Fibroblast of skin of back (primary cell): ENCODE measurements at regions not wholly inside any gene's neighbourhood (a gene's known extent, or its start where the extent isn't known, plus 50 kb on each side); places are given as distances from the start of the nearest gene placed in this dataset.

Experiments
- DNase-seq: peaks from one replicate; pipeline ENCODE4 v3.0.0-alpha.2; 2013

- DNase-seq: no peak
Observed at GRCh38 chr3:69568458-69568857, 170.8 kb upstream of the MITF start.

- no peak for DNase-seq
Observed at GRCh38 chr3:69567710-69568052, 171.6 kb upstream of the MITF start.

- no peak for DNase-seq
Observed at GRCh38 chr3:69567023-69567709, 172.1 kb upstream of the MITF start.

GRCh38 chr3:69566275-69566674 lies 173.0 kb upstream of the MITF start:
- no peak for DNase-seq

GRCh38 chr3:69565316-69565715 lies 173.9 kb upstream of the MITF start:
- DNase-seq: no peak

GRCh38 chr3:69563981-69564380 lies 175.3 kb upstream of the MITF start:
- no peak for DNase-seq

DNA sequence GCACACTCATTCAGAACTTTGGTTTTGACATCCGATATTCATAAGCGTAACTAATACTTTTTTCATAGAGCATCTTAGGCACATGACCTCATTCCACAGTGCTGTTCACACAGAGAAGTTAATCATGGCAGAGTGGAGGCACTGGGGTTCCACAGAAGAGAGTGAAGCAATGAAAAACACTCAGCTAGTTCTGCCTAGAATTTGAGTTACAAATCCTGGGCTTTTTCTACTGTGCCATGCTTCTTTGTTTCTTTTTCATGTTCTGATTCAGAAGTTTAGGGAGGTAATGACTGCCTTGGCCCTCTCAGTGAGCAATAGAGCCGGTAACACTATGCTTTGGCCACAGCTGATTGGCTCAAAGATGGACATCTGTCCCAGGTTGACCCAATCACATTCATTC lies 176.1 kb upstream of the MITF start:
- no peak for DNase-seq

DNA sequence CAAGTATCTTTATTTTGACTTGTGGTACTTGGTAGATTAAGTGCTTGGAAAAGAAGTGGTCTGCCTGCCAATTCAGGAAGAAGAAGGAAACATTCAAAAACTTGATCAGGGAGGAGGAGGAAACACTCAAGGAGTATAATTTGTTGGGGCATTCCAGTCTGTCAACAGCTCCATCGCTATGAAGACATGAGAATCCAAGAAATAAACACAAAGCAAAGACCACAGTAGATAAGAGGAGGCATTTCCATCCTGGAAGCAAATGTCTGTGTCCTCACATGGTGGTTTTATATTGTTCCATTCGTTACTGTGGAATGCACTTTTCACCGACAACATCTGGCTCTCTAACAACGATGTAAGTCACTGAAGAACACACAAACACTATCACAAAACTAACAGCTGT lies 176.1 kb upstream of the FRMD4B start:
- no peak for DNase-seq

DNA sequence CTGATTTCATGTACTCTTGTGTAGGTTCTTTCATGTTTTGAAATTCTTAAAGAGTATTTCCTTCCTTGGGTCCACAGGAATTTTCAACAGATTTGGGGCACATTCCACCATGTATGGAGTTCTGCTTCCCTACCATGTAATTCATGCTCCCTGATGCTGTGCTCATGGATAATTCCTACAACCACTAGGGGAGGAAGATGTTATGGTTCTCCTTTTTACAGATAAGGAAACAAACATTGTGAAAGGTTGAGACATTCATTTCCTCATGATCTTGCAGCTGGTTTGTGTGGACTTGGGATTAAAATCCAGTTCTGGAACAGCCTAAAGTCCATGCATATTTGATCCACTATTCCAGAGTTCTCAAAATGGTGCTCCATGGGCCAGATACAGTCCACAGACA lies 174.9 kb upstream of the FRMD4B start:
- DNase-seq: no peak

GRCh38 chr3:69560116-69560515 lies 174.2 kb upstream of the FRMD4B start:
- no peak for DNase-seq

DNA sequence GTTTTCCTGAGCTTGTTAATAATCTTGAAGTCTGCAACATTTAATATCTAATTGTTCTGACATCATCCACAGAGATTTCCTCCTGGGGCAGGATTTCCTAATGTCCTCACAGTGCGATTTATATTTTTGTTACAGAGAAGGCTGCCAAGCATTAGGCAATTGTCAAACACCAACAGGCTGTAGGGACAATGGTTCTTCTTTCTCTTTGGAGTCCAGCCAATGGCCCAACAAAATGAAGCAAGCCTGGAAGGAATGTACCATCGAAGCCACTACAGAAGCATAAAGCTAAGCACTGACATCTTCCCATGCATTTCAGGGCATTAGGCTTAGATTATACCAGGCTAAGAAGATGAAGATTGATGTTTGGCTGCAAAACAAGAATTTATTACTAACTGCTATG lies 173.0 kb upstream of the FRMD4B start:
- no peak for DNase-seq

GRCh38 chr3:69554576-69554975 lies 168.7 kb upstream of the FRMD4B start:
- no peak for DNase-seq

DNA sequence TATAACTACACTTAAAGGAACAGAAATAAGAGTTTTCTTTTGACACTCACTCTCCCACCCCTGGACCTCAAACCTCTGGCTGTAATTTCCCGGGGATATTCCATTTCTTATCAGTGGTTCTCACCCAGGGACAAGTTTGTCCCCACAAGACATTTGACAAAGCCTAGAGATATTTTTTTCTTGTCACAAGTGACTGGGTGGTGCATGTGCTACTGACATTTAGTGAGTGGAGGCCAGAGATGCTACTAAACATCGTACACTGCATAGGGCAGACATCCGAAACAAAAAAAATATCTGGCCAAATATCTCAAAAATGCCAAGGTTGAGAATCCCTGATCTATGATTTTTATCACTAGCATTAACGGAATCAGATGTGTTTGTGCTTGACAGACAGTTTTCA lies 168.0 kb upstream of the FRMD4B start:
- DNase-seq: no peak

GRCh38 chr3:69547461-69547880 lies 161.6 kb upstream of the FRMD4B start:
- no peak for DNase-seq

- DNase-seq: no peak
Observed at GRCh38 chr3:69542805-69543429, 157.0 kb upstream of the FRMD4B start.

DNA sequence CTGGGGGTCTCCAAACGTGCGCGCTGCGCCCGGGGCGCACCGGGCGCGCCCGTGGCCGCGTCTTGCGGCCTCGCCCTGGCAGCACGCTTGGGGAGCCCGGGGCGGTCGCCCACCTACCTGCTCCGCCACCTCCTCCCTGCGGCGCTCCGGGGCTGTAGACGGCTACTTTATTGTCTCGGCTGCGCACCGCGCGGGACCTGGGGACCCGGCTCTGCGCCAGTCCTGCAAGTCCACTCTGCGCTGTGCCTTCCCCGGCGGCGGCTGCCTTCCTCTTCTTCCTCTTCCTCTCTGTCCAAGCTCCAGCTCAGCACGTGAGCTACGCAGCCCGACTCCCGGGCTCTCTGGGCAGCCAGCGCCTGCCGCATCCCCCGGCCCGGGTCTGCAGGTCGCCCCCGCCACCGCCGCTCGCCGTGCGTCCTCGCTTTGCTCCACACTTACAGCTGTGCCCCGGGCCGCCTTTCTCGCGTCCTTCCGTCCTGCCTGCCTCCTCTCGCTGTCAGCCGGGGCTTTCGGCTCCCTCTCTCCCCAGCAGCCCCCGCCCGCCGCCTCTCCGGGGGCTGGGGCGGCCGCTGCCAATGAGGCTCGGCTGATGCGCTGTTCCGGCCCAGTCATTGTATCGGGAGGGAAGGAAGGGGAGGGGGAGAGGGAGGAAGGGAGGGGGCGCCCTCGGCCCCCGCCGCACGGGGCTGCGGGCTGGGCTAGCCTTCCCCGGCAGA lies 156.4 kb upstream of the FRMD4B start:
- DNase-seq: no peak

DNA sequence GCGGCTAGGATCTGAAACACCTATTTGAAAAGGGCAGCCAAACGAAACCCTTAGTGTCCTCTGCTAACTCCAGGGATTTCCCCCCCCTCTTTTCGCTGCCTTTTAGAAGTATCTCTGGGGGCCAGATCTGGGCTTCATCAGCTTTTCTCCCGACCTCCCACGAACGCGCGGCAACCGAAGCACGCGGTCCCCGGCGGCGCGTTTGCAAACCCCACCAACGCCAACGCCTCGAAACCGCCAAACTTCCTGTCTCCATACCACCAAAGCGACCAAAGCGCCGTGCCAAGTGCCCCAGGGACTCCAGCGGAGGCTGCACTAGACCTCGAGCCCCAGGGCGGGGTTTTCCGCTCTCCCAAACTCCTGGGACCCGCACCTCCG lies 155.8 kb upstream of the FRMD4B start:
- no peak for DNase-seq

GRCh38 chr3:69540706-69541581 lies 155.1 kb upstream of the FRMD4B start:
- no peak for DNase-seq

GRCh38 chr3:69539134-69539533 lies 153.2 kb upstream of the FRMD4B start:
- no peak for DNase-seq

- no peak for DNase-seq
Observed at GRCh38 chr3:69538281-69538680, 152.4 kb upstream of the FRMD4B start.

DNA sequence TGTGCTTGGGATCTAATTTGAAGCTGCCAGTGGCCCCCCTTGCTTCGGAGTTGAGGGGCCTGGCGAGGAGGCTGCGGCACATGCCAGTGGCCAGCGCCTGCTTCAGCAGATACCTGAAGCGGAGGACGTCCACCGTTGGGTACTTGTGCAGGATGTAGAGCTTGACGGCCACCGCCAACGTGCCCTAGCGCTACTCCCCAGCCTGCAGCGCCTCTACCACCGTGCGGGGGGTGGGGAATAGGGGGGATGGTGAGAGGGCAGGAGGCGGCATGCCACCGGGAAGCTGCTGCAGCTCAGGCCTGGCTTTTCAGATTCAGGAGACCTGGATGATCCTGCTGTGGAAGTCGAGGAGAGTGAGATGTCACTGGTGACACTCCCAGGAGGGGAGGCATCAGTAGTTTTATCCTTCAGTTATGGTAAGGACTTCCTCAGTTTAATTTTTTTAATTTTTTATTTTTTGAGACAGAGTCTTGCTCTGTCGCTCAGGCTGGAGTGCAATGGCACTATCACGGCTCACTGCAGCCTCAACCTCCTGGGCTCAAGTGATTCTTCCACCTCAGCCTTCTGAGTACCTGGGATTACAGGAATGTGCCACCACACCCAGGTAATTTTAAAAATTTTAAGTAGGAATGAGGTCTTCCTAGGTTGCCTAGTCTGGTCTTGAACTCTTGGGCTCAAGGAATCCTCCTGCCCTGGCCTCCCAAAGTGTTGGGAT lies 150.6 kb upstream of the FRMD4B start:
- no peak for DNase-seq

GRCh38 chr3:69535613-69536012 lies 149.7 kb upstream of the FRMD4B start:
- DNase-seq: no peak
